ENCODE measurements at regions not wholly inside any gene's neighbourhood (a gene's known extent, or its start where the extent isn't known, plus 50 kb on each side); places are given as distances from the start of the nearest gene placed in this dataset.

DNA sequence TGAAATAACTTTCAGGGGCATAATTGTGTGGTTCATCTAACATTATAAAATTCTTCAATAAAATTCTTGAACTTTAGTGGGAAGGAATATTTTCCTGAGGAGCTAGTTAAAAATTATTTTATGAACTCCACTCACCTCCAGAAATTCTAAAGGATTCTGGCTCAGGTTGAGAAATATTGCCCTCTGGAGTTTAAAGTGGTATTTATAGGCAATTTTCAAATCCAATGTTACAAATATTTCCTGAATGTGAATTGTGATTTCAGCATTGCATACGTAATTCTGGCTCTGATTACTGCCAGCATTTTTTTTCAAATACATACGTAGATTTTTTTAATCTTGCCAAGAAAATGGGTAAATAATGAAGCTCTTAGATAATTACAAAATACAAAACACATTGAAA, 598.2 kb upstream of the ANO3 start:
- in situ Hi-C loops (cut with MboI) = no loop called here
- DNase-seq = peak; percentile 3
- H3F3A ChIP-seq (ENCODE audit: insufficient read depth) = no peaks in the 10 kb centered on the region
- H4K20me1 ChIP-seq (ENCODE audit: insufficient read depth) = no peaks in the 10 kb centered on the region
- H3K9ac ChIP-seq = no peak overlapping the region
- no peak overlapping the region for H3K4me2 ChIP-seq (ENCODE audit: unreplicated experiment)
- H3K79me2 ChIP-seq (ENCODE audit: insufficient read depth) = no peaks in the 10 kb centered on the region
- no peaks in the 10 kb centered on the region for H3K9me3 ChIP-seq (ENCODE audit: low read depth)
- no peaks in the 10 kb centered on the region for H3K27me3 ChIP-seq (replicated peaks; ENCODE audit: insufficient read depth)
- TF ChIP-seq EZH2phosphoT487 (IDR thresholded peaks at IDR 0.05; ENCODE audit: insufficient read depth, low read depth) (no peak), EZH2 (IDR thresholded peaks at IDR 0.05; ENCODE audit: insufficient read depth, poor library complexity, severe bottlenecking) (no peak)
- H3K36me3 ChIP-seq (ENCODE audit: low read depth) = no peaks in the 10 kb centered on the region
- WGBS, 2 experiments (ENCODE audit: low coverage in 1 of 2, low lambda C conversion rate in 2 of 2, missing lambda C conversion rate in 2 of 2) = 3 to 4% methylated on average over 2 of the region's 2 CpGs
- H3K4me1 ChIP-seq (ENCODE audit: insufficient read depth) = no peaks in the 10 kb centered on the region
- H3K27ac ChIP-seq = no peak overlapping the region
- H3K9me2 ChIP-seq (ENCODE audit: insufficient read depth) = no peaks in the 10 kb centered on the region
- H2AFZ ChIP-seq = no peak overlapping the region
- H3K4me3 ChIP-seq = no peak overlapping the region

- H3K27me3 ChIP-seq (replicated peaks; ENCODE audit: insufficient read depth) = no peaks in the 10 kb centered on the region
- no peak overlapping the region for H3K4me2 ChIP-seq (ENCODE audit: unreplicated experiment)
- no peak overlapping the region for H3K4me3 ChIP-seq
- H3K9me2 ChIP-seq (ENCODE audit: insufficient read depth) = no peaks in the 10 kb centered on the region
- in situ Hi-C loops (cut with MboI) = no loop called here
- DNase-seq = peak; percentile 41
- H3K9ac ChIP-seq = no peak overlapping the region
- H3K4me1 ChIP-seq (ENCODE audit: insufficient read depth) = no peaks in the 10 kb centered on the region
- no peak overlapping the region for H2AFZ ChIP-seq
- H4K20me1 ChIP-seq (ENCODE audit: insufficient read depth) = no peaks in the 10 kb centered on the region
- TF ChIP-seq EZH2 (IDR thresholded peaks at IDR 0.05; ENCODE audit: insufficient read depth, poor library complexity, severe bottlenecking) = no peak
- no peak for TF ChIP-seq EZH2phosphoT487 (IDR thresholded peaks at IDR 0.05; ENCODE audit: insufficient read depth, low read depth)
- WGBS, 2 experiments (ENCODE audit: low coverage in 1 of 2, low lambda C conversion rate in 2 of 2, missing lambda C conversion rate in 2 of 2) = 6 to 21% methylated on average over 2 of the region's 2 CpGs
- H3K27ac ChIP-seq = no peak overlapping the region
- no peaks in the 10 kb centered on the region for H3F3A ChIP-seq (ENCODE audit: insufficient read depth)
- no peaks in the 10 kb centered on the region for H3K9me3 ChIP-seq (ENCODE audit: low read depth)
- no peaks in the 10 kb centered on the region for H3K36me3 ChIP-seq (ENCODE audit: low read depth)
- H3K79me2 ChIP-seq (ENCODE audit: insufficient read depth) = no peaks in the 10 kb centered on the region
Measured at GRCh38 chr11:25734591-25735211, 597.2 kb upstream of the ANO3 start.

DNA sequence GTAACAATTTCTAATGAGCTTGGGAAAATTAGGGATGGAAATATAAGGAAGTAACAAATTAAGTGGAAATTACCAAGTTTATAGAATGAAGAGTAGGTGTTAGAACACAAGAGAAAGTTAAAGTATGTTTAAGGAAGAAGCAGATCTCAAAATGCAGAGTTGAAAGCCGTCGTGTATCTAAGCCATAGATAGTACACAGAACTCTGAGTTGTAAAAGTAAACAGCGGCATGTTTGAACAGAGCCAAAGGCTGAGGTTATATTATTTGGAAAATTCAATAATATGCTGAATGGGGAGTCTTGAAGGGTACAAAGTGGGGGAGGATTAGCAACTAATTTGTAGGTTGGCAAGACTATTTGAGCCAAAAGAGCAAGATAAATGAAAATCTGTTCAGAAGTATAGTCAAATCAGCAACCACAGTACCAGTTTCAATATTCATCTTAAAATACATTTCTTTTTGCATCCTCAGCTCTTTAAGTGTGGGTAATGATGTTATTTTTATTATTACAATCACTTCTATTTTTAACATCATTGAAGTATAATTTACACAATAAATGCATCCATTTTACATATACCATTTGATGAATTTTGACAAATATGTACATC, 594.8 kb upstream of the ANO3 start:
- H2AFZ ChIP-seq = no peak overlapping the region
- in situ Hi-C loops (cut with MboI) = no loop called here

GRCh38 chr11:25741886-25742285, 590.0 kb upstream of the ANO3 start:
- Histone ChIP-seq H3K9me2 (ENCODE audit: insufficient read depth) (no peaks in the 10 kb centered on the region), H3K4me1 (ENCODE audit: insufficient read depth) (no peaks in the 10 kb centered on the region), H3K9ac (no peak overlapping the region), H4K20me1 (ENCODE audit: insufficient read depth) (no peaks in the 10 kb centered on the region), H2AFZ (no peak overlapping the region), H3K27me3 (replicated peaks; ENCODE audit: insufficient read depth) (no peaks in the 10 kb centered on the region), H3K9me3 (ENCODE audit: low read depth) (no peaks in the 10 kb centered on the region), H3K36me3 (ENCODE audit: low read depth) (no peaks in the 10 kb centered on the region), H3K4me2 (ENCODE audit: unreplicated experiment) (no peak overlapping the region), H3K4me3 (no peak overlapping the region), H3F3A (ENCODE audit: insufficient read depth) (no peaks in the 10 kb centered on the region), H3K27ac (no peak overlapping the region), H3K79me2 (ENCODE audit: insufficient read depth) (no peaks in the 10 kb centered on the region)
- 9 to 18% methylated on average over 1 of the region's 1 CpG for WGBS, 2 experiments (ENCODE audit: low coverage in 1 of 2, low lambda C conversion rate in 2 of 2, missing lambda C conversion rate in 2 of 2)
- in situ Hi-C loops (cut with MboI) = no loop called here
- TF ChIP-seq EZH2 (IDR thresholded peaks at IDR 0.05; ENCODE audit: insufficient read depth, poor library complexity, severe bottlenecking) (no peak), EZH2phosphoT487 (IDR thresholded peaks at IDR 0.05; ENCODE audit: insufficient read depth, low read depth) (no peak)
- no peak for DNase-seq

More for the DNA sequence above, 594.8 kb upstream of the ANO3 start:
- Histone ChIP-seq H3K4me1 (ENCODE audit: insufficient read depth) (no peaks in the 10 kb centered on the region), H3K9ac (no peak overlapping the region), H3K9me3 (ENCODE audit: low read depth) (no peaks in the 10 kb centered on the region), H4K20me1 (ENCODE audit: insufficient read depth) (no peaks in the 10 kb centered on the region), H3K36me3 (ENCODE audit: low read depth) (no peaks in the 10 kb centered on the region), H3K4me3 (no peak overlapping the region), H3K79me2 (ENCODE audit: insufficient read depth) (no peaks in the 10 kb centered on the region), H3K9me2 (ENCODE audit: insufficient read depth) (no peaks in the 10 kb centered on the region), H3K27me3 (replicated peaks; ENCODE audit: insufficient read depth) (no peaks in the 10 kb centered on the region), H3K4me2 (ENCODE audit: unreplicated experiment) (no peak overlapping the region), H3K27ac (no peak overlapping the region), H3F3A (ENCODE audit: insufficient read depth) (no peaks in the 10 kb centered on the region)
- no peak for TF ChIP-seq EZH2 (IDR thresholded peaks at IDR 0.05; ENCODE audit: insufficient read depth, poor library complexity, severe bottlenecking)
- no peak for TF ChIP-seq EZH2phosphoT487 (IDR thresholded peaks at IDR 0.05; ENCODE audit: insufficient read depth, low read depth)
- 48 to 57% methylated on average over 3 of the region's 3 CpGs for whole genome bisulfite sequencing, 2 experiments (ENCODE audit: low coverage in 1 of 2, low lambda C conversion rate in 2 of 2, missing lambda C conversion rate in 2 of 2)
- DNase-seq = no peak

Data from GM23248 (cell line).